Nephron (organoid): ENCODE measurements at regions not wholly inside any gene's neighbourhood (a gene's known extent, or its start where the extent isn't known, plus 50 kb on each side); places are given as distances from the start of the nearest gene placed in this dataset.
"Not testable (repeated sequence)": the region's sequence is repeated elsewhere in the genome, so short reads cannot be mapped to it uniquely, and the experiment has no call there.

Source experiments
- H3K27ac Mint-ChIP-seq, 3 experiments: 2 replicates each; pipeline ENCODE4 v1.8.0; 2020; ENCODE audit warnings: mixed read lengths in 3 of 3, mild to moderate bottlenecking in 2 of 3, moderate library complexity in 1 of 3
- H3K27me3 Mint-ChIP-seq: 2 replicates; pipeline ENCODE4 v1.8.0; 2021; ENCODE audit warnings: low read depth, mild to moderate bottlenecking, moderate library complexity, mixed read lengths
- H3K36me3 Mint-ChIP-seq: 2 replicates; pipeline ENCODE4 v1.8.0; 2020; ENCODE audit warnings: low read depth, mixed read lengths
- H3K4me1 Mint-ChIP-seq: 2 replicates; pipeline ENCODE4 v1.8.0; 2020; ENCODE audit warnings: mixed read lengths
- H3K4me3 Mint-ChIP-seq, 3 experiments: 2 replicates each; pipeline ENCODE4 v1.8.0; 2020; ENCODE audit warnings: mild to moderate bottlenecking in 3 of 3, mixed read lengths in 3 of 3, moderate library complexity in 2 of 3
- H3K9me3 Mint-ChIP-seq: 2 replicates; pipeline ENCODE4 v1.8.0; 2020; ENCODE audit warnings: mixed read lengths
- TF ChIP-seq, protein P1 (sequence below), 3 experiments: fragments of 200-600 bp; sonication (generic); IDR thresholded peaks; one replicate each; pipeline ENCODE4 v1.5.0; 2021; ENCODE audit warnings: antibody characterized with exemption in 3 of 3; ENCODE audit not compliant: unreplicated experiment in 3 of 3

GRCh38 chrX:734362-734761, 103.8 kb downstream of the SHOX start:
- TF ChIP-seq, protein P1, sequence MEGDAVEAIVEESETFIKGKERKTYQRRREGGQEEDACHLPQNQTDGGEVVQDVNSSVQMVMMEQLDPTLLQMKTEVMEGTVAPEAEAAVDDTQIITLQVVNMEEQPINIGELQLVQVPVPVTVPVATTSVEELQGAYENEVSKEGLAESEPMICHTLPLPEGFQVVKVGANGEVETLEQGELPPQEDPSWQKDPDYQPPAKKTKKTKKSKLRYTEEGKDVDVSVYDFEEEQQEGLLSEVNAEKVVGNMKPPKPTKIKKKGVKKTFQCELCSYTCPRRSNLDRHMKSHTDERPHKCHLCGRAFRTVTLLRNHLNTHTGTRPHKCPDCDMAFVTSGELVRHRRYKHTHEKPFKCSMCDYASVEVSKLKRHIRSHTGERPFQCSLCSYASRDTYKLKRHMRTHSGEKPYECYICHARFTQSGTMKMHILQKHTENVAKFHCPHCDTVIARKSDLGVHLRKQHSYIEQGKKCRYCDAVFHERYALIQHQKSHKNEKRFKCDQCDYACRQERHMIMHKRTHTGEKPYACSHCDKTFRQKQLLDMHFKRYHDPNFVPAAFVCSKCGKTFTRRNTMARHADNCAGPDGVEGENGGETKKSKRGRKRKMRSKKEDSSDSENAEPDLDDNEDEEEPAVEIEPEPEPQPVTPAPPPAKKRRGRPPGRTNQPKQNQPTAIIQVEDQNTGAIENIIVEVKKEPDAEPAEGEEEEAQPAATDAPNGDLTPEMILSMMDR (IDR thresholded peaks at IDR 0.05; ENCODE audit: unreplicated experiment in 3 of 3): no peak
- no peak overlapping the region for H3K27ac Mint-ChIP-seq
- H3K4me3 Mint-ChIP-seq: no peak overlapping the region
- no peaks in the 10 kb centered on the region for H3K9me3 Mint-ChIP-seq
- H3K36me3 Mint-ChIP-seq: no peaks in the 10 kb centered on the region
- no peaks in the 10 kb centered on the region for H3K4me1 Mint-ChIP-seq
- peaks cover 29% of the 10 kb centered on the region for H3K27me3 Mint-ChIP-seq

GRCh38 chrX:733961-734360, 103.4 kb downstream of the SHOX start:
- Mint-ChIP-seq H3K4me3 (no peak overlapping the region), H3K27me3 (peaks cover 29% of the 10 kb centered on the region), H3K9me3 (no peaks in the 10 kb centered on the region), H3K27ac (no peak overlapping the region), H3K36me3 (no peaks in the 10 kb centered on the region), H3K4me1 (no peaks in the 10 kb centered on the region)
- TF ChIP-seq, protein P1 (IDR thresholded peaks at IDR 0.05; ENCODE audit: unreplicated experiment in 3 of 3): no peak

GRCh38 chrX:729583-730409, 99.2 kb downstream of the SHOX start:
- TF ChIP-seq, protein P1 (IDR thresholded peaks at IDR 0.05; ENCODE audit: unreplicated experiment in 3 of 3): no peak
- H3K4me3 Mint-ChIP-seq: no peak overlapping the region
- H3K4me1 Mint-ChIP-seq: no peaks in the 10 kb centered on the region
- H3K9me3 Mint-ChIP-seq: peaks cover 7% of the 10 kb centered on the region
- H3K27me3 Mint-ChIP-seq: peaks cover 21% of the 10 kb centered on the region
- peaks cover 4% of the 10 kb centered on the region for H3K36me3 Mint-ChIP-seq
- no peak overlapping the region for H3K27ac Mint-ChIP-seq

DNA sequence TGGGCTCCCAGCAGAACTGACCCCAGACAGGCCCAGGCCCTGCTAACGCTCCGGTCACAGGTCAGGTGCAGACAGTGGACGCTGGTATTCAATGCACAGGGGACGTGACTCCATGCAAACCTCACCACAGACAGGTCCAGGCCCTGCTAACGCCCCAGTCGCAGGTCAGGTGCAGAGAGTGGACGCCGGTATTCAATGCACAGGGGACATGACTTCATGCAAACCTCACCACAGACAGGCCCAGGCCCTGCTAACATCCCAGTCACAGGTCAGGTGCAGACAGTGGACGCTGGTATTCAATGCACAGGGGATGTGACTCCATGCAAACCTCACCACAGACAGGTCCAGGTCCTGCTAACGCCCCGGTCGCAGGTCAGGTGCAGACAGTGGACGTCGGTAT, 98.5 kb downstream of the SHOX start:
- H3K4me3 Mint-ChIP-seq, H3K27ac Mint-ChIP-seq, H3K36me3 Mint-ChIP-seq, H3K4me1 Mint-ChIP-seq: not testable (repeated sequence)
- Mint-ChIP-seq H3K27me3 (peaks cover 18% of the 10 kb centered on the region), H3K9me3 (peaks cover 12% of the 10 kb centered on the region)

DNA sequence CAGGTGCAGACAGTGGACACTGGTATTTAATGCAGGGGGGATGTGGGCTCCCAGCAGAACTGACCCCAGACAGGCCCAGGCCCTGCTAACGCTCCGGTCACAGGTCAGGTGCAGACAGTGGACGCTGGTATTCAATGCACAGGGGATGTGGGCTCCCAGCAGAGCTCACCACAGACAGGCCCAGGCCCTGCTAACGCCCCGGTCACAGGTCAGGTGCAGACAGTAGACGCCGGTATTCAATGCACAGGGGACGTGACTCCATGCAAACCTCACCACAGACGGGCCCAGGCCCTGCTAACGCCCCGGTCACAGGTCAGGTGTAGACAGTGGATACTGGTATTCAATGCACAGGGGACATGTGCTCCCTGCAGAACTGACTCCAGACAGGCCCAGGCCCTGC, 98.0 kb downstream of the SHOX start:
- H3K9me3 Mint-ChIP-seq: peaks cover 15% of the 10 kb centered on the region

DNA sequence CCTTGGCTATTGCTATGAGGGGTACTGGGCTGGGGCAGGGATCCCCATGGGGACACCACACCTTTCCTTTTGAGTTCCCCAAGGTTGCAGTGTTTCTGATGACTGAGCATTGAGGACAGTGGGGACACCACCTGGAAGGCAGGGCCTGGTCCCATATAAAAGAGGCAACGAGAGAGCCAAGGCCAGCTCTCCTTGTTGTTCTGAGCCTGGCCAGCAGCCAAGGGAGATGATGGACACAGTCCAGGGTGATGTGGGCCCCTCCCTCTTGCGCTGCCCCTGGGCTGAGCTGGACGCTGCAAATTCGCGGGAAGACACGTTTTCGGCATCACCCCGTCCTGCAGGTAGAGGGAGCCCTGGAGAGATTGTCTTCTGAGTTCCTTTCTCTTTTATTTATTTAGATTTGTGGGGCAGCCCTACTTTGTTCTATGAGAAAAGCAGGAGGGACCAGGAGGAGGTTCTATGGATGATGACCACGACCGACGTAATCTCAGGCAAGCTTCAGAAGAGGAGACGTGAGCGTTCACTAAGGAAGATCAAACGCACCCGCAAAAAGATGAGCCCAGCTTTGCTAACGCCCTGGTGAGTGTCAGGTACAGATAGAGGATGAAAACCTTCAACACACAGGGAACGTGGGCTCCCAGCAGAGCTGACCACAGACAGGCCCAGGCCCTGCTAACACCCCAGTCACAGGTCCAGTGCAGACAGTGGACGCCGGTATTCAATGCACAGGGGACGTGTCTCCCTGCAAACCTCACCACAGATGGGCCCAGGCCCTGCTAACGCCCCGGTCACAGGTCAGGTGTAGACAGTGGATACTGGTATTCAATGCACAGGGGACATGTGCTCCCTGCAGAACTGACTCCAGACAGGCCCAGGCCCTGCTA, 97.4 kb downstream of the SHOX start:
- Mint-ChIP-seq H3K36me3 (peaks cover 8% of the 10 kb centered on the region), H3K4me1 (no peaks in the 10 kb centered on the region), H3K9me3 (peaks cover 15% of the 10 kb centered on the region), H3K4me3 (no peak overlapping the region), H3K27ac (no peak overlapping the region), H3K27me3 (peaks cover 9% of the 10 kb centered on the region)
- TF ChIP-seq, protein P1 (IDR thresholded peaks at IDR 0.05; ENCODE audit: unreplicated experiment in 3 of 3): peak; percentile 26 to 42 (median 28)

More for the DNA sequence above, 98.0 kb downstream of the SHOX start:
- not testable (repeated sequence) for H3K4me3 Mint-ChIP-seq, H3K27ac Mint-ChIP-seq, H3K36me3 Mint-ChIP-seq, H3K4me1 Mint-ChIP-seq
- peaks cover 14% of the 10 kb centered on the region for H3K27me3 Mint-ChIP-seq
